ENCODE measurements at regions not wholly inside any gene's neighbourhood (a gene's known extent, or its start where the extent isn't known, plus 50 kb on each side); places are given as distances from the start of the nearest gene placed in this dataset.

GRCh38 chr4:106496061-106496460, 127.5 kb upstream of the GIMD1 start:
- Mint-ChIP-seq H3K9me3 (peaks cover 3 to 6% of the 10 kb centered on the region in 2 donors), H3K4me3 (no peak overlapping the region), H3K4me1 (ENCODE audit: low read depth in 2 of 2) (no peaks in the 10 kb centered on the region), H3K36me3 (ENCODE audit: insufficient read depth) (no peaks in the 10 kb centered on the region), H3K27ac (no peak overlapping the region), H3K27me3 (no peaks in the 10 kb centered on the region)
- no peak for ATAC-seq (replicated peaks)
- no peak for DNase-seq

- Mint-ChIP-seq H3K27ac (no peak overlapping the region), H3K36me3 (ENCODE audit: insufficient read depth) (no peaks in the 10 kb centered on the region), H3K4me1 (ENCODE audit: low read depth in 2 of 2) (no peaks in the 10 kb centered on the region), H3K4me3 (no peak overlapping the region), H3K9me3 (peaks cover 3 to 6% of the 10 kb centered on the region in 2 donors), H3K27me3 (no peaks in the 10 kb centered on the region)
- no peak for ATAC-seq (replicated peaks)
- no peak for DNase-seq
Measured at GRCh38 chr4:106495476-106495875, 126.9 kb upstream of the GIMD1 start.

- no peaks in the 10 kb centered on the region for H3K36me3 Mint-ChIP-seq (ENCODE audit: insufficient read depth)
- H3K27ac Mint-ChIP-seq: no peak overlapping the region
- no peak overlapping the region for H3K4me3 Mint-ChIP-seq
- ATAC-seq (replicated peaks) (no peak), DNase-seq (no peak)
- peaks cover 2 to 6% of the 10 kb centered on the region in 2 donors for H3K9me3 Mint-ChIP-seq
- H3K4me1 Mint-ChIP-seq (ENCODE audit: low read depth in 2 of 2): no peaks in the 10 kb centered on the region
- no peaks in the 10 kb centered on the region for H3K27me3 Mint-ChIP-seq
Measured at GRCh38 chr4:106494066-106494465, 125.5 kb upstream of the GIMD1 start.

GRCh38 chr4:106493086-106493485, 124.5 kb upstream of the GIMD1 start:
- ATAC-seq (replicated peaks) (no peak), DNase-seq (no peak)
- H3K4me3 Mint-ChIP-seq: no peak overlapping the region
- H3K27me3 Mint-ChIP-seq: no peaks in the 10 kb centered on the region
- no peaks in the 10 kb centered on the region for H3K4me1 Mint-ChIP-seq (ENCODE audit: low read depth in 2 of 2)
- H3K9me3 Mint-ChIP-seq: peaks cover 2 to 9% of the 10 kb centered on the region in 2 donors
- H3K27ac Mint-ChIP-seq: no peak overlapping the region
- no peaks in the 10 kb centered on the region for H3K36me3 Mint-ChIP-seq (ENCODE audit: insufficient read depth)

- Mint-ChIP-seq H3K27me3 (peaks cover 0 to 8% of the 10 kb centered on the region in 2 donors), H3K36me3 (ENCODE audit: insufficient read depth) (no peaks in the 10 kb centered on the region), H3K4me3 (no peak overlapping the region), H3K9me3 (peaks cover 3 to 11% of the 10 kb centered on the region in 2 donors), H3K4me1 (ENCODE audit: low read depth in 2 of 2) (no peaks in the 10 kb centered on the region), H3K27ac (peak overlapping the region in 1 of 2 donors; percentile 8)
- ATAC-seq (replicated peaks) (no peak), DNase-seq (no peak)
Measured at GRCh38 chr4:106486533-106486932, 118.0 kb upstream of the GIMD1 start.

GRCh38 chr4:106481801-106482200, 113.2 kb upstream of the GIMD1 start:
- DNase-seq: no peak
- H3K9me3 Mint-ChIP-seq: peaks cover 1 to 6% of the 10 kb centered on the region in 2 donors
- H3K27me3 Mint-ChIP-seq: peaks cover 0 to 8% of the 10 kb centered on the region in 2 donors
- no peaks in the 10 kb centered on the region for H3K36me3 Mint-ChIP-seq (ENCODE audit: insufficient read depth)
- no peak overlapping the region for H3K4me3 Mint-ChIP-seq
- H3K4me1 Mint-ChIP-seq (ENCODE audit: low read depth in 2 of 2): no peaks in the 10 kb centered on the region
- no peak overlapping the region for H3K27ac Mint-ChIP-seq
- ATAC-seq (replicated peaks): no peak

GRCh38 chr4:106478152-106478551, 109.6 kb upstream of the GIMD1 start:
- DNase-seq: no peak
- Mint-ChIP-seq H3K36me3 (ENCODE audit: insufficient read depth) (no peaks in the 10 kb centered on the region), H3K4me3 (no peak overlapping the region), H3K27ac (no peak overlapping the region), H3K27me3 (no peaks in the 10 kb centered on the region), H3K9me3 (no peaks in the 10 kb centered on the region), H3K4me1 (ENCODE audit: low read depth in 2 of 2) (no peaks in the 10 kb centered on the region)
- no peak for ATAC-seq (replicated peaks)

- ATAC-seq (replicated peaks): no peak
- Mint-ChIP-seq H3K4me1 (ENCODE audit: low read depth in 2 of 2) (no peaks in the 10 kb centered on the region), H3K27ac (no peak overlapping the region), H3K36me3 (ENCODE audit: insufficient read depth) (no peaks in the 10 kb centered on the region), H3K4me3 (no peak overlapping the region), H3K27me3 (no peaks in the 10 kb centered on the region), H3K9me3 (peaks cover 0 to 2% of the 10 kb centered on the region in 2 donors)
- no peak for DNase-seq
Measured at GRCh38 chr4:106476741-106477140, 108.2 kb upstream of the GIMD1 start.

GRCh38 chr4:106473515-106473914, 104.9 kb upstream of the GIMD1 start:
- ATAC-seq (replicated peaks): no peak
- DNase-seq: no peak
- Mint-ChIP-seq H3K27me3 (no peaks in the 10 kb centered on the region), H3K9me3 (peaks cover 2 to 7% of the 10 kb centered on the region in 2 donors), H3K4me3 (no peak overlapping the region), H3K27ac (no peak overlapping the region), H3K4me1 (ENCODE audit: low read depth in 2 of 2) (no peaks in the 10 kb centered on the region), H3K36me3 (ENCODE audit: insufficient read depth) (no peaks in the 10 kb centered on the region)

GRCh38 chr4:106471151-106471550, 102.6 kb upstream of the GIMD1 start:
- Mint-ChIP-seq H3K4me3 (no peak overlapping the region), H3K9me3 (peaks cover 2 to 7% of the 10 kb centered on the region in 2 donors), H3K36me3 (ENCODE audit: insufficient read depth) (no peaks in the 10 kb centered on the region), H3K27me3 (no peaks in the 10 kb centered on the region), H3K27ac (no peak overlapping the region), H3K4me1 (ENCODE audit: low read depth in 2 of 2) (no peaks in the 10 kb centered on the region)
- no peak for DNase-seq
- ATAC-seq (replicated peaks): no peak

GRCh38 chr4:106463622-106464021, 95.0 kb upstream of the GIMD1 start:
- no peak for ATAC-seq (replicated peaks)
- DNase-seq: no peak
- Mint-ChIP-seq H3K27me3 (no peaks in the 10 kb centered on the region), H3K27ac (no peak overlapping the region), H3K4me3 (no peak overlapping the region), H3K36me3 (ENCODE audit: insufficient read depth) (no peaks in the 10 kb centered on the region), H3K4me1 (ENCODE audit: low read depth in 2 of 2) (no peaks in the 10 kb centered on the region), H3K9me3 (peaks cover 3 to 6% of the 10 kb centered on the region in 2 donors)

GRCh38 chr4:106454581-106454980, 86.0 kb upstream of the GIMD1 start:
- no peaks in the 10 kb centered on the region for H3K36me3 Mint-ChIP-seq (ENCODE audit: insufficient read depth)
- H3K27me3 Mint-ChIP-seq: no peaks in the 10 kb centered on the region
- H3K9me3 Mint-ChIP-seq: no peaks in the 10 kb centered on the region
- ATAC-seq (replicated peaks) (no peak), DNase-seq (no peak)
- no peak overlapping the region for H3K27ac Mint-ChIP-seq
- H3K4me1 Mint-ChIP-seq (ENCODE audit: low read depth in 2 of 2): no peaks in the 10 kb centered on the region
- no peak overlapping the region for H3K4me3 Mint-ChIP-seq

- Mint-ChIP-seq H3K27me3 (no peaks in the 10 kb centered on the region), H3K4me1 (ENCODE audit: low read depth in 2 of 2) (no peaks in the 10 kb centered on the region)
Measured at GRCh38 chr4:106454021-106454420, 85.4 kb upstream of the GIMD1 start.

GRCh38 chr4:106451091-106451490, 82.5 kb upstream of the GIMD1 start:
- no peaks in the 10 kb centered on the region for H3K27me3 Mint-ChIP-seq
- no peaks in the 10 kb centered on the region for H3K36me3 Mint-ChIP-seq (ENCODE audit: insufficient read depth)
- H3K4me3 Mint-ChIP-seq: no peak overlapping the region
- ATAC-seq (replicated peaks) (no peak), DNase-seq (no peak)
- H3K4me1 Mint-ChIP-seq (ENCODE audit: low read depth in 2 of 2): no peaks in the 10 kb centered on the region
- H3K27ac Mint-ChIP-seq: no peak overlapping the region
- peaks cover 0 to 4% of the 10 kb centered on the region in 2 donors for H3K9me3 Mint-ChIP-seq

More at GRCh38 chr4:106454021-106454420, 85.4 kb upstream of the GIMD1 start:
- no peaks in the 10 kb centered on the region for H3K36me3 Mint-ChIP-seq (ENCODE audit: insufficient read depth)
- no peaks in the 10 kb centered on the region for H3K9me3 Mint-ChIP-seq
- DNase-seq (no peak), ATAC-seq (replicated peaks) (no peak)
- H3K27ac Mint-ChIP-seq: no peak overlapping the region
- no peak overlapping the region for H3K4me3 Mint-ChIP-seq

- H3K9me3 Mint-ChIP-seq: peaks cover 0 to 4% of the 10 kb centered on the region in 2 donors
- DNase-seq (no peak), ATAC-seq (replicated peaks) (no peak)
- no peaks in the 10 kb centered on the region for H3K4me1 Mint-ChIP-seq (ENCODE audit: low read depth in 2 of 2)
- no peak overlapping the region for H3K27ac Mint-ChIP-seq
- H3K36me3 Mint-ChIP-seq (ENCODE audit: insufficient read depth): no peaks in the 10 kb centered on the region
- no peak overlapping the region for H3K4me3 Mint-ChIP-seq
- H3K27me3 Mint-ChIP-seq: no peaks in the 10 kb centered on the region
Measured at GRCh38 chr4:106450249-106450648, 81.7 kb upstream of the GIMD1 start.

All from effector memory CD8-positive, alpha-beta T cell (primary cell).